Kidney (tissue), 13 donors: ENCODE measurements at regions not wholly inside any gene's neighbourhood (a gene's known extent, or its start where the extent isn't known, plus 50 kb on each side); places are given as distances from the start of the nearest gene placed in this dataset.

ENCODE experiments used
- DNase-seq, 5 donors: peaks; one replicate each; pipeline ENCODE4 v3.0.0-alpha.2; 2013 to 2020
- FAIRE-seq: peaks from 2 replicates; lab custom pipeline; 2012; peaks lifted over from hg19 to GRCh38; lab: Jason Lieb, UNC
- H3K27ac ChIP-seq, 2 donors: one replicate each; pipeline ENCODE4 v1.7.0; 2013; ENCODE audit warnings: low read depth in 2 of 2, low read length in 2 of 2, inconsistent platforms in 1 of 2
- H3K27me3 ChIP-seq: one replicate; pipeline ENCODE4 v1.7.1; 2013; ENCODE audit warnings: low read length, inconsistent platforms; ENCODE audit not compliant: control insufficient read depth, insufficient read depth
- H3K36me3 ChIP-seq, 3 donors: one replicate each; pipeline versions ENCODE4 v1.7.0 to v1.7.1; 2013; ENCODE audit warnings: low read length in 3 of 3, control low read depth in 1 of 3, inconsistent platforms in 1 of 3; ENCODE audit not compliant: insufficient read depth in 3 of 3, control insufficient read depth in 2 of 3
- H3K4me1 ChIP-seq, 3 donors: one replicate each; pipeline versions ENCODE4 v1.7.0 to v1.7.1; 2013; ENCODE audit warnings: low read length in 3 of 3, inconsistent platforms in 1 of 3, low read depth in 1 of 3; ENCODE audit not compliant: control insufficient read depth in 2 of 3, insufficient read depth in 2 of 3
- H3K4me3 ChIP-seq, 3 donors: one replicate each; pipeline versions ENCODE4 v1.7.0 to v1.8.1; 2013; ENCODE audit warnings: low read length in 3 of 3, control low read depth in 1 of 3, inconsistent platforms in 1 of 3
- H3K9ac ChIP-seq, 3 donors: one replicate each; pipeline versions ENCODE4 v1.7.0 to v1.7.1; 2013; ENCODE audit warnings: low read length in 3 of 3, control low read depth in 1 of 3, inconsistent platforms in 1 of 3
- H3K9me3 ChIP-seq, 3 donors: one replicate each; pipeline versions ENCODE4 v1.7.0 to v1.7.1; 2013; ENCODE audit warnings: low read length in 3 of 3, control low read depth in 1 of 3, inconsistent platforms in 1 of 3; ENCODE audit not compliant: control insufficient read depth in 2 of 3, insufficient read depth in 1 of 3
- intact Hi-C: fragments of 100-400 bp; cut with DNase I; formaldehyde crosslinking; loops from one replicate; pipeline ENCODE4 v1.11.1; 2022
- TF ChIP-seq, protein P1 (sequence below): IDR thresholded peaks from 3 replicates; pipeline ENCODE4 v1.5.1; 2012; ENCODE audit warnings: mild to moderate bottlenecking, moderate library complexity, borderline replicate concordance; ENCODE audit not compliant: insufficient read depth; ENCODE audit errors: extremely low read depth
- donor health status: control.
- donor health status: control.
- donor health status: control.
- donor health status: control.
- donor health status: control.
- donor health status: DM: yes; HTN: yes; CAD: no.
- donor health status: Normal renal cell carcinoma (clear cell type).

DNA sequence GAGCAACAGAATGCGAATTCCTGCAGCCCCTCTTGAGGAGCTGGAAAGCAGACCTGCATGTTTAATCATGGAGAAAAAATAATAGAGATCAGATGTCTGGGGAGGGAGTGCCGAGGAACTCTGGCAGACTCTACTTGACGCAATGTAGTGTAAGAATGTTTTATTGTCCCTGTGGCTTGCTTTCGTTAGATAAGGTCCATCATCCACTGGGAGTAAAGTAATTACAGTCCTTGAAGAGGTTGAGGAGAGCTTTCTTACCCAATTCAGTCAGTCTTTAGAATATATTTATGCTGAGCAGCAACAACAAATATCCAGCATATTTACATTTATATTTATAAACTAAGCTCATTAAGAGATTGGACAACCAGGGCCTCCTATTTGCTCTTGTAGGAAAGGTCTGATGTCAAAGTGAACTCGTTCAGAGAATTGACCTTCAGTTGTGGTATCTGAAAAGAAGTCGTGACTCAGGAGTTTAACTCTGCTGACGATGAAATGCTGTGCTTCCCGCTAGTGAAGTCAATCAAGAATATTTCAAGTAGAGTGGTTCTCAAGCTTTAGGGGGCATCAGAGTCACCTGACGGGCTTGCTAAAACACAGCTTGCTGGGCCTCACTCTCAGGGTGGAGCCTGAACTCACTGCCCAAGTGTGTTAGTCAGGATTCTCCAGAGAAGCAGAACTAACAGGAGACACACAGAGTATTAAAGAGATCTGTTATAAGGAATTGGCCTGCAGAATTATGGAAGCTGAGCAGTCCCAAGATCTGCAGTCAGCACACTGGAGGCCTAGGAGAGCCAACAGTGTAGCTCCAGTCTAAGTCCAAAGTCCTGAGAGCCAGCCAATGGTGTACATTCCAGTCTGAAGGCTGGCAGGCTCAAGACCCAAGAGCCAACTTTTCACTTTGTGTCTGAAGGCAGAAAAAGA, 139.3 kb upstream of the LMNTD1 start:
- Histone ChIP-seq H3K9me3 (peaks cover 0 to 8% (median 0%) of the 10 kb centered on the region in 3 donors), H3K9ac (no peak overlapping the region), H3K27ac (peak overlapping the region in 1 of 2 donors; percentile 16), H3K36me3 (no peaks in the 10 kb centered on the region), H3K4me1 (peaks cover 0 to 3% (median 0%) of the 10 kb centered on the region in 3 donors), H3K27me3 (no peaks in the 10 kb centered on the region), H3K4me3 (no peak overlapping the region)
- TF ChIP-seq, protein P1, sequence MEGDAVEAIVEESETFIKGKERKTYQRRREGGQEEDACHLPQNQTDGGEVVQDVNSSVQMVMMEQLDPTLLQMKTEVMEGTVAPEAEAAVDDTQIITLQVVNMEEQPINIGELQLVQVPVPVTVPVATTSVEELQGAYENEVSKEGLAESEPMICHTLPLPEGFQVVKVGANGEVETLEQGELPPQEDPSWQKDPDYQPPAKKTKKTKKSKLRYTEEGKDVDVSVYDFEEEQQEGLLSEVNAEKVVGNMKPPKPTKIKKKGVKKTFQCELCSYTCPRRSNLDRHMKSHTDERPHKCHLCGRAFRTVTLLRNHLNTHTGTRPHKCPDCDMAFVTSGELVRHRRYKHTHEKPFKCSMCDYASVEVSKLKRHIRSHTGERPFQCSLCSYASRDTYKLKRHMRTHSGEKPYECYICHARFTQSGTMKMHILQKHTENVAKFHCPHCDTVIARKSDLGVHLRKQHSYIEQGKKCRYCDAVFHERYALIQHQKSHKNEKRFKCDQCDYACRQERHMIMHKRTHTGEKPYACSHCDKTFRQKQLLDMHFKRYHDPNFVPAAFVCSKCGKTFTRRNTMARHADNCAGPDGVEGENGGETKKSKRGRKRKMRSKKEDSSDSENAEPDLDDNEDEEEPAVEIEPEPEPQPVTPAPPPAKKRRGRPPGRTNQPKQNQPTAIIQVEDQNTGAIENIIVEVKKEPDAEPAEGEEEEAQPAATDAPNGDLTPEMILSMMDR: no peak
- intact Hi-C loops: no loop called here
- FAIRE-seq (no peak), DNase-seq (peak in 3 of 5 donors; percentile 50 to 87 (median 84))

DNA sequence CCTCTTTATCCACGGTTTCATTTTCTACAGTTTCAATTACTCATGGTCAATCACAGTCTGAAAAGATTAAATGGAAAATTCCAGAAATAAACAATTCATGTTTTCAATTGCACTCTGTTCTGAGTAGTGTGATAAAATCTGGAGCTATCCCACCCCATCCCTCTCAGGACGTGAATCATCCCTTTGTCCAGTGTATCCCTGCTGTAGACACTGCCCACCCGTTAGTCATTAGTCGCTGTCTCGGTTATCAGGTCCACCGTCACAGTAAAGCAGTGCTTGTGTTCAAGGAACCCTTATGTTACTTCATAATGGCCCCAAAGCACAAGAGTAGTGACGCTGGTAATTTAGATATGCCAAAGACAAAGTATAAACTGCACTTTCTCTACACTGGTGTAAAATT, 141.0 kb upstream of the LMNTD1 start:
- Histone ChIP-seq H3K4me1 (peaks cover 0 to 3% (median 0%) of the 10 kb centered on the region in 3 donors), H3K9ac (no peak overlapping the region), H3K36me3 (no peaks in the 10 kb centered on the region), H3K27ac (no peak overlapping the region), H3K27me3 (no peaks in the 10 kb centered on the region), H3K9me3 (peaks cover 0 to 8% (median 0%) of the 10 kb centered on the region in 3 donors), H3K4me3 (no peak overlapping the region)
- intact Hi-C loops: no loop called here
- TF ChIP-seq, protein P1: no peak
- DNase-seq (peak in 1 of 5 donors; percentile 35), FAIRE-seq (no peak)

- H3K4me3 ChIP-seq: no peak overlapping the region
- H3K27me3 ChIP-seq: no peaks in the 10 kb centered on the region
- H3K36me3 ChIP-seq: no peaks in the 10 kb centered on the region
- DNase-seq (peak in 2 of 5 donors; percentile 44 to 71), FAIRE-seq (no peak)
- intact Hi-C loops: no loop called here
- H3K9me3 ChIP-seq: peaks cover 0 to 8% (median 0%) of the 10 kb centered on the region in 3 donors
- TF ChIP-seq, protein P1: no peak
- no peaks in the 10 kb centered on the region for H3K4me1 ChIP-seq
- H3K9ac ChIP-seq: no peak overlapping the region
- H3K27ac ChIP-seq: no peak overlapping the region
Measured at GRCh38 chr12:25695574-25695973, 142.5 kb upstream of the LMNTD1 start.
